CD4-positive, alpha-beta T cell treated with Interleukin-4 for 1 hour (primary cell): ENCODE measurements at regions not wholly inside any gene's neighbourhood (a gene's known extent, or its start where the extent isn't known, plus 50 kb on each side); places are given as distances from the start of the nearest gene placed in this dataset.

Experiments
- DNase-seq, 2 donors: peaks; one replicate each; pipeline ENCODE4 v3.0.0-alpha.2; 2020 to 2022

GRCh38 chr9:90948156-90948555 lies 146.5 kb downstream of the SYK start:
- DNase-seq, result no peak

GRCh38 chr9:90950600-90950999 lies 149.0 kb downstream of the SYK start:
- DNase-seq, result no peak

GRCh38 chr9:90953200-90953599 lies 151.6 kb downstream of the SYK start:
- DNase-seq, result no peak

- DNase-seq, result no peak
These were observed 152.2 kb downstream of the SYK start for GRCh38 chr9:90953805-90954204.

GRCh38 chr9:90956026-90956810 lies 154.6 kb downstream of the SYK start:
- DNase-seq, result no peak

GRCh38 chr9:90958328-90958727 lies 156.7 kb downstream of the SYK start:
- DNase-seq, result no peak

- DNase-seq, result no peak
These were observed 159.3 kb downstream of the SYK start for GRCh38 chr9:90960941-90961340.

- no peak for DNase-seq
These were observed 159.8 kb downstream of the SYK start for GRCh38 chr9:90961375-90961774.

- DNase-seq, result no peak
These were observed 162.7 kb downstream of the SYK start for GRCh38 chr9:90964101-90965020.

GRCh38 chr9:90965226-90966030 lies 163.8 kb downstream of the SYK start:
- no peak for DNase-seq

- DNase-seq, result no peak
These were observed 164.3 kb downstream of the SYK start for GRCh38 chr9:90966031-90966290.

GRCh38 chr9:90966480-90967144 lies 165.0 kb downstream of the SYK start:
- DNase-seq, result no peak

GRCh38 chr9:90967145-90967538 lies 165.5 kb downstream of the SYK start:
- no peak for DNase-seq

- DNase-seq, result no peak
These were observed 167.5 kb downstream of the SYK start for GRCh38 chr9:90969021-90969675.

GRCh38 chr9:90970608-90971007 lies 169.0 kb downstream of the SYK start:
- DNase-seq, result no peak

GRCh38 chr9:90972057-90972456 lies 170.4 kb downstream of the SYK start:
- DNase-seq, result no peak

GRCh38 chr9:90974016-90974415 lies 172.4 kb downstream of the SYK start:
- no peak for DNase-seq

- DNase-seq, result no peak
These were observed 173.1 kb downstream of the SYK start for GRCh38 chr9:90974643-90975245.

- DNase-seq, result no peak
These were observed 174.3 kb downstream of the SYK start for GRCh38 chr9:90975781-90976538.

GRCh38 chr9:90979138-90979551 lies 177.5 kb downstream of the SYK start:
- no peak for DNase-seq

- DNase-seq, result no peak
These were observed 178.0 kb downstream of the SYK start for GRCh38 chr9:90979639-90980038.
